Central memory CD8-positive, alpha-beta T cell (primary cell): ENCODE measurements at regions not wholly inside any gene's neighbourhood (a gene's known extent, or its start where the extent isn't known, plus 50 kb on each side); places are given as distances from the start of the nearest gene placed in this dataset.

ENCODE experiments used
- ATAC-seq: fragments of 150-1000 bp; cut with Tn5 transposase; replicated peaks from 2 replicates; pipeline ENCODE4 v1.10.0; 2022; ENCODE audit warnings: mild to moderate bottlenecking, moderate FRiP score, moderate number of reproducible peaks; ENCODE audit not compliant: poor library complexity, severe bottlenecking; ENCODE audit errors: extremely low read depth
- DNase-seq, 2 donors: peaks; one replicate each; pipeline ENCODE4 v3.0.0; 2021; ENCODE audit warnings: low spot score in 2 of 2
- H3K27ac Mint-ChIP-seq: one replicate; pipeline ENCODE4 v1.8.0; 2022; ENCODE audit warnings: low read depth, mild to moderate bottlenecking, moderate library complexity, mixed read lengths
- H3K27me3 Mint-ChIP-seq: one replicate; pipeline ENCODE4 v1.8.0; 2022; ENCODE audit warnings: mixed read lengths
- H3K36me3 Mint-ChIP-seq: one replicate; pipeline ENCODE4 v1.8.0; 2022; ENCODE audit warnings: mild to moderate bottlenecking, moderate library complexity, mixed read lengths; ENCODE audit not compliant: insufficient read depth
- H3K4me1 Mint-ChIP-seq: one replicate; pipeline ENCODE4 v1.8.0; 2022; ENCODE audit warnings: mixed read lengths
- H3K4me3 Mint-ChIP-seq: one replicate; pipeline ENCODE4 v1.8.0; 2022; ENCODE audit warnings: mild to moderate bottlenecking, moderate library complexity, mixed read lengths
- H3K9me3 Mint-ChIP-seq: one replicate; pipeline ENCODE4 v1.8.0; 2022; ENCODE audit warnings: mixed read lengths

GRCh38 chr17:79669861-79670260, 59.0 kb upstream of the RBFOX3 start:
- H3K9me3 Mint-ChIP-seq = peaks cover 8% of the 10 kb centered on the region
- no peak for DNase-seq
- peaks cover 96% of the 10 kb centered on the region for H3K27me3 Mint-ChIP-seq
- no peak overlapping the region for H3K27ac Mint-ChIP-seq
- H3K36me3 Mint-ChIP-seq = no peaks in the 10 kb centered on the region
- no peak for ATAC-seq
- no peak overlapping the region for H3K4me3 Mint-ChIP-seq
- H3K4me1 Mint-ChIP-seq = no peaks in the 10 kb centered on the region

GRCh38 chr17:79668344-79669250, 57.7 kb upstream of the RBFOX3 start:
- H3K4me3 Mint-ChIP-seq = no peak overlapping the region
- H3K4me1 Mint-ChIP-seq = no peaks in the 10 kb centered on the region
- H3K27ac Mint-ChIP-seq = no peak overlapping the region
- H3K36me3 Mint-ChIP-seq = no peaks in the 10 kb centered on the region
- ATAC-seq (no peak), DNase-seq (no peak)
- H3K9me3 Mint-ChIP-seq = peaks cover 4% of the 10 kb centered on the region
- peaks cover 96% of the 10 kb centered on the region for H3K27me3 Mint-ChIP-seq

GRCh38 chr17:79667746-79668145, 56.9 kb upstream of the RBFOX3 start:
- no peaks in the 10 kb centered on the region for H3K36me3 Mint-ChIP-seq
- H3K27ac Mint-ChIP-seq = no peak overlapping the region
- no peaks in the 10 kb centered on the region for H3K4me1 Mint-ChIP-seq
- no peaks in the 10 kb centered on the region for H3K9me3 Mint-ChIP-seq
- peaks cover 96% of the 10 kb centered on the region for H3K27me3 Mint-ChIP-seq
- DNase-seq (no peak), ATAC-seq (no peak)
- H3K4me3 Mint-ChIP-seq = no peak overlapping the region

- H3K27me3 Mint-ChIP-seq = peaks cover 96% of the 10 kb centered on the region
- no peaks in the 10 kb centered on the region for H3K9me3 Mint-ChIP-seq
- no peak for DNase-seq
- H3K4me1 Mint-ChIP-seq = no peaks in the 10 kb centered on the region
- H3K4me3 Mint-ChIP-seq = no peak overlapping the region
- H3K36me3 Mint-ChIP-seq = no peaks in the 10 kb centered on the region
- H3K27ac Mint-ChIP-seq = no peak overlapping the region
- ATAC-seq = no peak
Measured at GRCh38 chr17:79667121-79667715, 56.4 kb upstream of the RBFOX3 start.

- Mint-ChIP-seq H3K4me3 (no peak overlapping the region), H3K9me3 (no peaks in the 10 kb centered on the region), H3K36me3 (no peaks in the 10 kb centered on the region), H3K27me3 (peaks cover 99% of the 10 kb centered on the region), H3K4me1 (no peaks in the 10 kb centered on the region), H3K27ac (no peak overlapping the region)
- ATAC-seq (no peak), DNase-seq (no peak)
Measured at GRCh38 chr17:79666111-79666510, 55.3 kb upstream of the RBFOX3 start.

- Mint-ChIP-seq H3K27ac (no peak overlapping the region), H3K4me3 (no peak overlapping the region), H3K4me1 (no peaks in the 10 kb centered on the region), H3K9me3 (no peaks in the 10 kb centered on the region), H3K36me3 (no peaks in the 10 kb centered on the region), H3K27me3 (peaks cover 97% of the 10 kb centered on the region)
- DNase-seq (no peak), ATAC-seq (no peak)
Measured at GRCh38 chr17:79664930-79665737, 54.3 kb upstream of the RBFOX3 start.

- H3K4me1 Mint-ChIP-seq = peaks cover 8% of the 10 kb centered on the region
- H3K36me3 Mint-ChIP-seq = no peaks in the 10 kb centered on the region
- ATAC-seq (no peak), DNase-seq (no peak)
- H3K27me3 Mint-ChIP-seq = peaks cover 84% of the 10 kb centered on the region
- H3K27ac Mint-ChIP-seq = no peak overlapping the region
- H3K4me3 Mint-ChIP-seq = no peak overlapping the region
- H3K9me3 Mint-ChIP-seq = no peaks in the 10 kb centered on the region
Measured at GRCh38 chr17:79661292-79662041, 50.6 kb upstream of the RBFOX3 start.
